Endothelial cell of hepatic sinusoid (primary cell): ENCODE measurements at regions not wholly inside any gene's neighbourhood (a gene's known extent, or its start where the extent isn't known, plus 50 kb on each side); places are given as distances from the start of the nearest gene placed in this dataset.

Experiments
- in situ Hi-C: cut with HindIII; loops from 2 replicates; pipeline ENCODE4 v1.10.0; 2017; ENCODE audit warnings: low sequenced_read_pairs

- in situ Hi-C loops, result loop anchor here (25.0 kb wide), 1 partner anchor 423 kb away; no protein-coding TSS in a partner anchor
Observed at GRCh38 chr7:155360495-155361345, 63.0 kb downstream of the INSIG1 start.

GRCh38 chr7:155361346-155361680 lies 63.6 kb downstream of the INSIG1 start:
- in situ Hi-C loops, result loop anchor here (25.0 kb wide), 1 partner anchor 424 kb away; no protein-coding TSS in a partner anchor

DNA sequence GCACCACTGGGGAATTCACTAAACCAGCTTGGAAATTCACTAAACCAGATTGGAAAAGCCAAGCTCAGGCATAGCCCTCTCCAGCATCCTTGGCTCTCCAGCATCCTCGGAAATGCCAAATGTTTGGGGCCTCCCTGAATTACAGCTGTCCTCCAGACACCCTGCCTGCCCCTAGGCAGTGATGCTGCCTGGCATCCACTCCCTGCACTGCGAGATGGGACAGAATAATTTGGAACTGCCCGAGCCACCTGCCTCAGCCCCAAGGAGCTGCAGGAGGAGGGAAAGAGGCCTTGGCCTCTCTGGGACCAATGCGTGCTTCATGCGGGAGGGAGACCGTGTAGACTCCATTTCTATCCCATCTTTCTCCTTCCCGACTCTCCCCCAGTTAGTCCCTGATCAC lies 64.3 kb downstream of the INSIG1 start:
- in situ Hi-C loops, result loop anchor here (25.0 kb wide), 1 partner anchor 425 kb away; no protein-coding TSS in a partner anchor

- in situ Hi-C loops, result loop anchor here (25.0 kb wide), 1 partner anchor 425 kb away; no protein-coding TSS in a partner anchor
Observed at GRCh38 chr7:155362380-155363145, 64.9 kb downstream of the INSIG1 start.

- in situ Hi-C loops, result loop anchor here (25.0 kb wide), 1 partner anchor 426 kb away; no protein-coding TSS in a partner anchor
Observed at GRCh38 chr7:155363146-155363539, 65.5 kb downstream of the INSIG1 start.

DNA sequence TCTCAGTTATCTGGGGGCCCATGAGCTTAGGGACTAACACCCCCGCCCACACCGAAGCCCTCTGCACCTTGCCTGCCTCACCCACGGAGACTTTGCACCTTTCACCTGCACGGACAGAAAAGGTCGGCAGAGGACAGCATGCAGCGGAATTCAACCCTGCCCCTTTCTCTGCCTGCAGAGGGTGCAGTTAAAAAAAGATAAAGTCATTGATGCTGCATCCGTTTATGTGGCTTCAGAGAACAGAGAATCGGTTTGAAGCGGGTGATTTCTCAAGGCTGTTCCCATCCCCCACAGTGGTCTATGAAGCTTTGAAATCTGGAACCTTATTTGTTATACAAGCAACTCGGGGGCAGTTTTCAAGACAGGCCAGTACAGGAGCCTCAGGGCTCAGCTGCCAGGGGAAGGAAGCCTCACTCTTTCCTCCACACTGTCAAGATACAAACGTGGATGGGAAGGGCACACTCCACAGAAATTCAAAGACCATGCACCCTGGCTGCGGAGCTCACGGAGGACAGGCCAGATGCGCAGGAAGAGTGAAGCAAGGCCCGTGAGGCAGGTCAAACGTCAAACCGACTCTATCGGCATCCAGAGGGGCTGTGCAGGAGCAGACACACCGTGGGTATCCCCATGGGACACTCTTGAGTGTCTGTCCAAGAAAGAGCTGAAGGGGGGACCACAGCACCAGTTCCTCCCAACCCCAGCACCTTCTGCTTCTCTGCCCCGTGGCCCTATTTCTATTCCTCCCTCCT lies 66.3 kb downstream of the INSIG1 start:
- in situ Hi-C loops, result loop anchor here (25.0 kb wide), 1 partner anchor 427 kb away; no protein-coding TSS in a partner anchor

DNA sequence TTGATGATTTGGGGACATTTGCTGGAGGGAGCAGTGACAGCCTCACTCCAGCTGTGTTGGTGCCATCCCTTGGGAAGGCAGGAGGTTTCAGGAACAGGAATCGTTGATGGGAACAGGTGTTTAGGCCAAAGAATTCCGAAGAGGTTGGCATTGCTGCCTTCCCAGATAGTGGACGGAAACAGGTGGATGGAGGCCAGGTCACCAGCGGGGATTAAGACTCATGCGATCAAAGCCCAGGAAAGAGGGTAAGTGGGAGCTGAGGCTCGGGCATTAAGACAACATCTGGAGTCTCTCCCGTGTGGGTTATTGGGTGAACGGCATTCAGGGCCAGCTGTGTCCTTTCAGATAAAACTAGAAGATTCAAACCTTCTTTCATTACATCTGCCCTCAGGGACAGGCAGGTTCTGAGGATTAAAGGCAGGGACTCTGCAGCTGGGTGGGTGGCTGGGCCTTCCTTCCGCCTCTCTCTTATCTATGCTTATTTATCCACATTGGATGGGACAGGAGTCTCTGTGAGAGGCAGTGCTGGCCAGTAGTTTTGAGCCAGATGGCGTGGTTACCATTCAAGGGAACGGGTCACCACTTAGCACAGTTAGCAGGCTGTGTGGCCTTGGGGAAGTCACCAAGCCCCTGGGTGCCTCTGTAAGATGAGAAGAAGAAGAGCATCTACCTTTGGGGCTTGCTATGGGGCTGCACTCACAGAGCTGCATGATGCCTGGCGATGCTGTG lies 67.6 kb downstream of the INSIG1 start:
- in situ Hi-C loops, result loop anchor here (25.0 kb wide), 1 partner anchor 428 kb away; no protein-coding TSS in a partner anchor

- in situ Hi-C loops, result loop anchor here (25.0 kb wide), 1 partner anchor 432 kb away; no protein-coding TSS in a partner anchor
Observed at GRCh38 chr7:155368894-155369600, 71.4 kb downstream of the INSIG1 start.

GRCh38 chr7:155369766-155370165 lies 72.1 kb downstream of the INSIG1 start:
- in situ Hi-C loops, result loop anchor here (25.0 kb wide), 1 partner anchor 432 kb away; no protein-coding TSS in a partner anchor

- in situ Hi-C loops, result loop anchor here (25.0 kb wide), 1 partner anchor 434 kb away; no protein-coding TSS in a partner anchor
Observed at GRCh38 chr7:155371331-155371883, 73.7 kb downstream of the INSIG1 start.

DNA sequence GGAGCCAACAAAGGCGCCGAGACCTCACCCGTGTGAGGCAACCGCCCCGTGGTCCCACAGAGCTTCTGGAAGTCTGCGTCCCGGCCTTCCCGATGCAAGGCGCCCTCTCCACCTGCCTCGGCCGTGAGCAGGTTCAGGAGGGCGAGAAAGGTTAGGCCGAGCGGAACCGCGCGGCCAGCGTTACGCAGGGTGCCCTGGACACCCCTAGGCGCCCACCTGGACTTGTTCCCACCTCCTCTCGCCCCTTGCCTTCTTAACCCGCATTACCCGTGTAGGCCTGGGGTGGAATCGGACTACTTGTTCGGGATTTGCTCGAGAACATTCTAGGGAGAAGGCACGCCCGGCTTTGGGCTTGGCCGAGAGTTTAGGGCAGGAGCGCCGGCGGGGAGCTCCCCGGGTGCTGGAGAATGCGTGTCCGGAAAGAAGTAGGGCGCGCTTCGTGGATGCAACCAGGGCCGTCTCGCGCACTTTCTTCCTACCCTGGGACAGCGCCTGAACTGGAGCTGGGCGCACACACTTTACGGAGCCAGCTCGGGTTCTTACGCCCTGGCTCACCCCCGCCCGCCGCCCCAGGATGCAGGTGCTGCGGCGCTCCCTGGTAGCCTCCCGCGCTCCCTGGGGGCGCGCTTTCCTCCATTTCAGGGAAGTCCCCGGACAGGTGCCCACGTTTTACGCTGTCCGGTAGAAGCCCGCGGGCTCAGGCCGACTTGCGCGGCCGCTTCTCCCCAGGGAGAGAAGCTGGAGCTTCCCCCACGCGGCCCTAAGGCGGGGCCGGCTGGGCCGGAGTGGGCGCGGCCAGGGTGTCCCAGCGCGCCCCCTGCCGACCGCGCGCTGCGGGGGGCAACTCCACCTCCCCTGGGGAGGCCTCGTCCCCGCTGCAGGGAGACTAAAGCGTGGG lies 74.5 kb downstream of the INSIG1 start:
- in situ Hi-C loops, result loop anchor here (25.0 kb wide), 1 partner anchor 435 kb away; no protein-coding TSS in a partner anchor

- in situ Hi-C loops, result loop anchor here (25.0 kb wide), 1 partner anchor 436 kb away; no protein-coding TSS in a partner anchor
Observed at GRCh38 chr7:155372782-155373358, 75.2 kb downstream of the INSIG1 start.

DNA sequence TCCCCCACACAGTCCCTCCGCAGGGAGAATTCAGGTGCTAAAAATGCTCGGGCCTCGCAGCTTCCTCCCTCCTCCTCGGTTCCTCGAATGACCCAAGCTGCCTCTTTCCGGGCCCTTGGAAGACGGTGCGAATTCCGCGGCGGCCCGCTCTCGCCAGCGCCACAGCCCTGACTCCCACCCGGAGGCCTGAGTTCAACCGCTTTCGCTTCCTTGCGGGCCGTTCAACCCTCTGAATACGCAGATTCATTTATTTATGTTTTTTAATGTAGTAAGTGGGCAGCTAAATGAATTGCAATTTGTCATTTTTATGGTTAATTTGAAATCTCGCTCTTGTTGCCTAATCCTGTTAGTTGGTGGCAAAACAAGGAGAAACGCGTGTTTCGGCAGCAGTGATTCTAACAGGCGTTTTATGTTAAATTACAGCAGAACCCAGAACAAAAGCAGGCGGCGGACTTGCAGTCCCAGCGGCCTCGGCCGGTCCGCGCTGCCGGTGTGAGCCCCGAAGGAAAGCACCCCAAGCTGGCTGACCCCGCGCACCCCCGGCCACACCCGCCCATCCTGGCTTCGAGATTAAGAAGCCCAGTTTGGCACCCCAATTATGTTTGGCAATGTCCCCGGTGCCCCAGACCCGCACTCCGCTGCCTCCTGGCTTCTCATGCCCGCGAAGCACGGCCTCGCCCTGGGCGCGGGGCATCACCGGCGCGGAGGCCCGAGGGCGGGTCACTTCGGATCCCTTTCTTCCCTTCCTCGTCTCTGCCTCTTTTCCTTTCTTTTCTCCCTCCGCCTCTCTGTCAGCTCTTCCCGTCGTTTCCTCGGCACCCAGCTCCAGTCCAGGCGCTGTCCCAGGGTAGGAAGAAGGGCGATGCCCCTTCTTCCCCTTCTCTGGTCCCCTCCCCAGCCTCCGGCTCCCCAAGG lies 75.9 kb downstream of the INSIG1 start:
- in situ Hi-C loops, result loop anchor here (25.0 kb wide), 1 partner anchor 436 kb away; no protein-coding TSS in a partner anchor

DNA sequence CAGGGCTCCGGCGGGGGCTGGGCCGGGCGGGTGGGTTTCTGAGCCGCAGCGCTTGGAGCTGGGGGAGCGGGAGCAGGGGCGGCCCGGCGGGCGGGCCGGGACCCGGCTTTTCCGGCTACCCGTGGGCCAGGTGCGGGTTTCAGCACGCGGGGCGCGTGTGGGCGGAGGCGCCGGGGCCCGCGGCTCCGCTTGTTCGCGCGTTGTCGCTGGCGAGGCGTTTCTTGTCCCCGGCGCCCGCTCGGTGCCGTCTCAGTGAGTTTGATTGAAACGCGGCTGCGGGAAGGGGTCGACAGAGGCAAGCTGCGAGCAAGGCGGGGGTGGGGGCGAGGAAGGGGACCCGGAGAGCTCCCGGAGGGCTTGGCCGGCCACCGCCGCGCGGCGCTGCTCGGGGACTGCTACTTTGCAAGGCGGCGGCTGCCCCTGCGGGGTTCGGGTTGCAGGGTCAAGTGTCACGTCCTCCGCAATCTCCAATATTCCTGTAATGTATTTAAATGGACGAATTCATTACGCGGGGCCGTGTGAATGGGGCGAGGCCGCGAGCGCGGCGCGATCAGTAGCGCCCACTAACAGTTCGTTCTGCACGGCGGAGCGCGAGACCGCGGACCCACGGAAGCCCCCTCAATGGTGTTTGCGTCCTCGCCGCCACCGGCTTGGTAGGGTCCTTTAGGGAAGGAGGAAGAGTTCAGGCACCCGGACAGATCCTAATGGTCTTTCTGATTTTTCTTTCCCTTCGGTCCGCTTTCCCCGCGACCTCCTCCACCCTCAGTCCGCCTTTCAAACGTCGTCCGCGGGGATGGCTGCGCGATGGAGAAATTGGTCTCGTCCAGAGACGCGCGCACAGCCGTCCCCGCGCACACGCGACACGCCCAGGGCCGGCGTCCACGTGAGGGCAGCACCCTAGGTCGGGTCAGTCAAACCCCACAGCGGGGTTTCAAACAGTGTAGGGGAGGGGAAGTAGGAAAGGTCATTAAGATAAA lies 76.9 kb downstream of the INSIG1 start:
- in situ Hi-C loops, result loop anchor here (5.0 to 25.0 kb wide), 2 partner anchors 48 to 437 kb away; no protein-coding TSS in a partner anchor
